Breast epithelium (tissue), 3 donors: ENCODE measurements at regions not wholly inside any gene's neighbourhood (a gene's known extent, or its start where the extent isn't known, plus 50 kb on each side); places are given as distances from the start of the nearest gene placed in this dataset.

Experiments used
- POLR2A ChIP-seq: fragments of 450-650 bp; IDR thresholded peaks from one replicate; pipeline ENCODE4 v1.6.1; 2016; ENCODE audit warnings: antibody characterized with exemption, mild to moderate bottlenecking, moderate library complexity
- POLR2AphosphoS5 ChIP-seq, 3 donors: sonication (generic); formaldehyde crosslinking; IDR thresholded peaks; one replicate each; pipeline ENCODE4 v1.6.1; 2017; ENCODE audit warnings: antibody characterized with exemption in 3 of 3
- TF ChIP-seq, protein P1 (sequence below), 3 donors: fragments of 450-650 bp; IDR thresholded peaks; one replicate each; pipeline ENCODE4 v1.5.1; 2016 to 2017; ENCODE audit warnings: antibody characterized with exemption in 3 of 3, mild to moderate bottlenecking in 3 of 3, moderate library complexity in 3 of 3

DNA sequence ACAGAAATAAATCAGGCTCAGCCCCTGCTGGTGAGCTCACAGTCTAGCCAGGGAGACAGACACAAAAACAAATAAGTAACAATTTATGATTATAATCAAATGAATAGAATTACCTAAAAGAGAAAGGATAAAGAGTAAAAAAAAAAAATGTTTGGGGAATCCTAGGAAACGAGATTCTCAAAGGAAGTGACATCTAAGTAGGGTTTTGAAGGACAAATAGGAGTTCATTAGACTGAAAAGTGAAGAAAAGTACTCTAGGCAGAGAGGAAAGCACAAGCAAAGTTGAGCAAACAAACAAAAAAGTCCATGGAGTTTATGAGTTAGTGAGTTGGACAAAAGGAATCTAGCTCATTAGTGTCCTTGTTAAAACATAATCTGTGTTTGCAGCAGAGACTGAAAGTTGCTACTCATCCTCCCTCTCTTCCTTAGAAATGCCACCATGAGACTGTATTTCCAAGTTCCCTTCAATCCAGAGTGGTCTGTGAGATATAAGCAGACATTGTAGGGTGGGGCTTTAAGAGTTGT is 145.6 kb downstream of the SPATA18 start:
- TF ChIP-seq, protein P1, sequence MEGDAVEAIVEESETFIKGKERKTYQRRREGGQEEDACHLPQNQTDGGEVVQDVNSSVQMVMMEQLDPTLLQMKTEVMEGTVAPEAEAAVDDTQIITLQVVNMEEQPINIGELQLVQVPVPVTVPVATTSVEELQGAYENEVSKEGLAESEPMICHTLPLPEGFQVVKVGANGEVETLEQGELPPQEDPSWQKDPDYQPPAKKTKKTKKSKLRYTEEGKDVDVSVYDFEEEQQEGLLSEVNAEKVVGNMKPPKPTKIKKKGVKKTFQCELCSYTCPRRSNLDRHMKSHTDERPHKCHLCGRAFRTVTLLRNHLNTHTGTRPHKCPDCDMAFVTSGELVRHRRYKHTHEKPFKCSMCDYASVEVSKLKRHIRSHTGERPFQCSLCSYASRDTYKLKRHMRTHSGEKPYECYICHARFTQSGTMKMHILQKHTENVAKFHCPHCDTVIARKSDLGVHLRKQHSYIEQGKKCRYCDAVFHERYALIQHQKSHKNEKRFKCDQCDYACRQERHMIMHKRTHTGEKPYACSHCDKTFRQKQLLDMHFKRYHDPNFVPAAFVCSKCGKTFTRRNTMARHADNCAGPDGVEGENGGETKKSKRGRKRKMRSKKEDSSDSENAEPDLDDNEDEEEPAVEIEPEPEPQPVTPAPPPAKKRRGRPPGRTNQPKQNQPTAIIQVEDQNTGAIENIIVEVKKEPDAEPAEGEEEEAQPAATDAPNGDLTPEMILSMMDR (IDR thresholded peaks at IDR 0.05): no peak
- no peak for TF ChIP-seq POLR2A
- TF ChIP-seq POLR2AphosphoS5 (IDR thresholded peaks at IDR 0.05): no peak
